ENCODE measurements at regions not wholly inside any gene's neighbourhood (a gene's known extent, or its start where the extent isn't known, plus 50 kb on each side); places are given as distances from the start of the nearest gene placed in this dataset.

DNA sequence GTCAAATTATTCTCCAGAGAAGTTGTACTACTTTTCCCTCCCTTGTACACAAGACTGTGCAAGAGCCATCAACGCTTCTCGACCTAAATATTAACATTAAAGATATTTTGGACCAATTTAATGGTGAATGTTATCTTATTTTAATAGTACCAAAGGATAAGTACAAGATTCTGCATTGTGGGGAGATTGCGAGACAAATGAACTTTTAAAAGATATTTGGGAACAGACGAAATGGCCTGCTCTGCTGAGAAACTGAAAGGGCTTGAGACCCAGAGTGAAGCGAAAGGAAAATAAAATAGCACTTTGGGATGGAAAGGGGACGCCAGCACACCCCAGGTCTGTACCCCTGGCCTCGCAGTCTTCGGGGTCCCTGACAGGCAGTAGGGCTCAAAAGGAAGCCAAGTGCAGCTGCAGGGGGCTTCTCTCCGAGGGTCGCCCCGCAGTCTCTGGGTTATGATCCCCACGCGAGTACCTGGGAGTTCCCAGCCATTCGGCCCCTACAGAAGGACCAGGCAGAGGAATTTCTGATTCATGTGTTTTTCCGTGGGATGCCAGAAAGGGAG lies 97.6 kb upstream of the VGLL3 start:
- no peak for TF ChIP-seq JUND (IDR thresholded peaks at IDR 0.05; ENCODE audit: low read depth, low read length)
- TF ChIP-seq TBL1XR1 (IDR thresholded peaks at IDR 0.05; ENCODE audit: low read depth, low read length) = no peak
- TF ChIP-seq, protein P1, sequence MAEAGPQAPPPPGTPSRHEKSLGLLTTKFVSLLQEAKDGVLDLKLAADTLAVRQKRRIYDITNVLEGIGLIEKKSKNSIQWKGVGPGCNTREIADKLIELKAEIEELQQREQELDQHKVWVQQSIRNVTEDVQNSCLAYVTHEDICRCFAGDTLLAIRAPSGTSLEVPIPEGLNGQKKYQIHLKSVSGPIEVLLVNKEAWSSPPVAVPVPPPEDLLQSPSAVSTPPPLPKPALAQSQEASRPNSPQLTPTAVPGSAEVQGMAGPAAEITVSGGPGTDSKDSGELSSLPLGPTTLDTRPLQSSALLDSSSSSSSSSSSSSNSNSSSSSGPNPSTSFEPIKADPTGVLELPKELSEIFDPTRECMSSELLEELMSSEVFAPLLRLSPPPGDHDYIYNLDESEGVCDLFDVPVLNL (IDR thresholded peaks at IDR 0.05; ENCODE audit: low read depth, low read length) = no peak
- TF ChIP-seq HCFC1 (IDR thresholded peaks at IDR 0.05; ENCODE audit: low read length) = no peak
- TF ChIP-seq BRCA1 (IDR thresholded peaks at IDR 0.05; ENCODE audit: low read depth, low read length) = no peak
- no peak for TF ChIP-seq POLR2A (IDR thresholded peaks at IDR 0.05; ENCODE audit: low read depth, low read length)
- no peak for TF ChIP-seq FOS (IDR thresholded peaks at IDR 0.05; ENCODE audit: borderline replicate concordance, extremely low read depth, insufficient read length)
- no peak for TF ChIP-seq POLR2AphosphoS5 (IDR thresholded peaks at IDR 0.05; ENCODE audit: low read length)
- no peak for TF ChIP-seq PKNOX1 (IDR thresholded peaks at IDR 0.05)
- TF ChIP-seq SMAD1 (IDR thresholded peaks at IDR 0.05; ENCODE audit: low read depth, partially characterized antibody) = no peak
